ENCODE measurements at regions not wholly inside any gene's neighbourhood (a gene's known extent, or its start where the extent isn't known, plus 50 kb on each side); places are given as distances from the start of the nearest gene placed in this dataset.

GRCh38 chr2:34875091-34875745, 1276.1 kb upstream of the FAM98A start:
- Histone ChIP-seq H3K36me3 (ENCODE audit: control insufficient read depth, insufficient read depth, low read length) (no peaks in the 10 kb centered on the region), H3K27me3 (ENCODE audit: control insufficient read depth, insufficient read depth, low read length) (no peaks in the 10 kb centered on the region), H3K4me3 (ENCODE audit: low read depth, low read length) (no peak overlapping the region)
- no peak for FAIRE-seq
- DNase-seq (ENCODE audit: low read depth), result no peak
- no peak for TF ChIP-seq CTCF (IDR thresholded peaks at IDR 0.05; ENCODE audit: insufficient read depth, low read length, severe bottlenecking)

- Histone ChIP-seq H3K4me3 (ENCODE audit: low read depth, low read length) (no peak overlapping the region), H3K27me3 (ENCODE audit: control insufficient read depth, insufficient read depth, low read length) (no peaks in the 10 kb centered on the region), H3K36me3 (ENCODE audit: control insufficient read depth, insufficient read depth, low read length) (no peaks in the 10 kb centered on the region)
- FAIRE-seq (no peak), DNase-seq (ENCODE audit: low read depth) (no peak)
- TF ChIP-seq CTCF (IDR thresholded peaks at IDR 0.05; ENCODE audit: insufficient read depth, low read length, severe bottlenecking), result no peak
These were observed 1254.5 kb upstream of the FAM98A start for GRCh38 chr2:34853646-34854045.

GRCh38 chr2:34851804-34852203, 1252.7 kb upstream of the FAM98A start:
- FAIRE-seq (no peak), DNase-seq (ENCODE audit: low read depth) (no peak)
- no peaks in the 10 kb centered on the region for H3K27me3 ChIP-seq (ENCODE audit: control insufficient read depth, insufficient read depth, low read length)
- TF ChIP-seq CTCF (IDR thresholded peaks at IDR 0.05; ENCODE audit: insufficient read depth, low read length, severe bottlenecking), result no peak
- H3K4me3 ChIP-seq (ENCODE audit: low read depth, low read length), result no peak overlapping the region
- H3K36me3 ChIP-seq (ENCODE audit: control insufficient read depth, insufficient read depth, low read length), result no peaks in the 10 kb centered on the region

- no peak for TF ChIP-seq CTCF (IDR thresholded peaks at IDR 0.05; ENCODE audit: insufficient read depth, low read length, severe bottlenecking)
- H3K4me3 ChIP-seq (ENCODE audit: low read depth, low read length), result no peak overlapping the region
- DNase-seq (ENCODE audit: low read depth), result no peak
- no peaks in the 10 kb centered on the region for H3K36me3 ChIP-seq (ENCODE audit: control insufficient read depth, insufficient read depth, low read length)
- FAIRE-seq, result no peak
- no peaks in the 10 kb centered on the region for H3K27me3 ChIP-seq (ENCODE audit: control insufficient read depth, insufficient read depth, low read length)
These were observed 1250.7 kb upstream of the FAM98A start for GRCh38 chr2:34849827-34850226.

GRCh38 chr2:34848691-34849090, 1249.6 kb upstream of the FAM98A start:
- no peak overlapping the region for H3K4me3 ChIP-seq (ENCODE audit: low read depth, low read length)

More at GRCh38 chr2:34848691-34849090, 1249.6 kb upstream of the FAM98A start:
- FAIRE-seq (no peak), DNase-seq (ENCODE audit: low read depth) (no peak)
- TF ChIP-seq CTCF (IDR thresholded peaks at IDR 0.05; ENCODE audit: insufficient read depth, low read length, severe bottlenecking), result no peak
- H3K27me3 ChIP-seq (ENCODE audit: control insufficient read depth, insufficient read depth, low read length), result no peaks in the 10 kb centered on the region
- no peaks in the 10 kb centered on the region for H3K36me3 ChIP-seq (ENCODE audit: control insufficient read depth, insufficient read depth, low read length)
